Retinal pigment epithelial cell (primary cell): ENCODE measurements at regions not wholly inside any gene's neighbourhood (a gene's known extent, or its start where the extent isn't known, plus 50 kb on each side); places are given as distances from the start of the nearest gene placed in this dataset.
"Not testable (repeated sequence)": the region's sequence is repeated elsewhere in the genome, so short reads cannot be mapped to it uniquely, and the experiment has no call there.

ENCODE experiments used
- DNase-seq: peaks from one replicate; pipeline ENCODE4 v3.0.0-alpha.2; 2010; ENCODE audit warnings: low read depth
- H3K4me3 ChIP-seq: 2 replicates; pipeline ENCODE4 v1.5.1; 2011; ENCODE audit warnings: mild to moderate bottlenecking, low read length, control low read depth, moderate library complexity
- CTCF ChIP-seq: conservative IDR thresholded peaks from 2 replicates; pipeline ENCODE4 v1.5.1; 2011; ENCODE audit warnings: low read depth, low read length, control low read depth, inconsistent platforms

- no peak for DNase-seq
- no peak overlapping the region for H3K4me3 ChIP-seq
- TF ChIP-seq CTCF: no peak
Measured at GRCh38 chr5:125236981-125237380, 490.5 kb upstream of the ZNF608 start.

- H3K4me3 ChIP-seq: no peak overlapping the region
- TF ChIP-seq CTCF: no peak
- no peak for DNase-seq
Measured at GRCh38 chr5:125244531-125244930, 498.1 kb upstream of the ZNF608 start.

- DNase-seq: no peak
- no peak overlapping the region for H3K4me3 ChIP-seq
- no peak for TF ChIP-seq CTCF
Measured at GRCh38 chr5:125245216-125245615, 498.8 kb upstream of the ZNF608 start.

GRCh38 chr5:125249400-125249799 is 503.0 kb upstream of the ZNF608 start:
- TF ChIP-seq CTCF: no peak
- DNase-seq: no peak
- H3K4me3 ChIP-seq: no peak overlapping the region

- H3K4me3 ChIP-seq: no peak overlapping the region
- DNase-seq: no peak
- TF ChIP-seq CTCF: no peak
Measured at GRCh38 chr5:125251703-125252102, 505.3 kb upstream of the ZNF608 start.

GRCh38 chr5:125253634-125254033 is 507.2 kb upstream of the ZNF608 start:
- not testable (repeated sequence) for H3K4me3 ChIP-seq, DNase-seq

GRCh38 chr5:125254267-125254666 is 507.8 kb upstream of the ZNF608 start:
- TF ChIP-seq CTCF: no peak
- no peak for DNase-seq
- no peak overlapping the region for H3K4me3 ChIP-seq

GRCh38 chr5:125256296-125256695 is 509.9 kb upstream of the ZNF608 start:
- no peak for TF ChIP-seq CTCF
- H3K4me3 ChIP-seq: no peak overlapping the region
- no peak for DNase-seq
